HG02642 (cell line): ENCODE measurements at regions not wholly inside any gene's neighbourhood (a gene's known extent, or its start where the extent isn't known, plus 50 kb on each side); places are given as distances from the start of the nearest gene placed in this dataset.
"Not testable (repeated sequence)": the region's sequence is repeated elsewhere in the genome, so short reads cannot be mapped to it uniquely, and the experiment has no call there.

ENCODE experiments used
- ATAC-seq: cut with Tn5 transposase; IDR thresholded peaks from one replicate; pipeline ENCODE4 v1.9.1; 2021; ENCODE audit warnings: mild to moderate bottlenecking; ENCODE audit not compliant: unreplicated experiment, poor library complexity

GRCh38 chr16:65570261-65570660 is 448.4 kb upstream of the CDH11 start:
- no peak for ATAC-seq

DNA sequence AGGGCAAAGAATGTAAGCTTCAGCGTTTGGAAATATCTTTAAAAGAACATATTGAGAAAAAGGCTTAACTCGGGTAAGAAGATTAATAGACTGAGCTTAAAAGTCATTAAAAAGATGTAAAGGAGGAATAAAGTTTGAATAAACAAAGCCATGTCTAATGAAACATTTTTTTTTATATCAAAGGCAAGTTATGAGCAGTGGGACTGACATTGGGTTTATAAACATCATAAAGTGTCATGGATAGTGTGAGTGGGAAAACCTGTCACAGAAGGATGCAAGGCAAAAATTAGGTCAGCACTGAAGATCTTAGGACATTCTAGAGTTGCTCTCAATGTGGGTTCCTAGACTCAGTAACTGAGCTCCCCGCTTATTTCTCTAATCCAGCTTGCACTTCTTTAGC is 438.0 kb upstream of the CDH11 start:
- ATAC-seq: no peak

DNA sequence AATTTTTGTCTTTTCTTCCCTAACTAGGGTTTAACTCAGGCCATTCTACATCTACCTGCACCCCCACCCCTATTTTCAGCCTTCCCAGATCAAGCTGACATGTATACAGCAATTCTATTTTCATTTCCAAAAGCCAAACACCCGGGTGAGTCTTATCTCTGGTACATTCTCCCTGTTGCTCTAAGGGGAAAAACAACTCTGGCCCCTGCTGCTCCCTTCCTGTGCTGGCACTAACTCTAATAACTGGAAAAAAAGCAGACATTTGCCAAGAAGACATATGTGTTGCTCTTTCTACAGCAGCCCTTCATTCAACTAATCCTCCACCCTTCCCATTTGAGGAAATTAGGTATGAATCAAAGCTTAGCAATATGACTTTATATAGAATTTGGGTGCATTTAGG is 427.8 kb upstream of the CDH11 start:
- ATAC-seq: not testable (repeated sequence)

GRCh38 chr16:65548470-65548869 is 426.6 kb upstream of the CDH11 start:
- ATAC-seq: no peak

- no peak for ATAC-seq
Observed at GRCh38 chr16:65547772-65548446, 426.0 kb upstream of the CDH11 start.

- ATAC-seq: no peak
Observed at GRCh38 chr16:65546353-65546791, 424.5 kb upstream of the CDH11 start.

DNA sequence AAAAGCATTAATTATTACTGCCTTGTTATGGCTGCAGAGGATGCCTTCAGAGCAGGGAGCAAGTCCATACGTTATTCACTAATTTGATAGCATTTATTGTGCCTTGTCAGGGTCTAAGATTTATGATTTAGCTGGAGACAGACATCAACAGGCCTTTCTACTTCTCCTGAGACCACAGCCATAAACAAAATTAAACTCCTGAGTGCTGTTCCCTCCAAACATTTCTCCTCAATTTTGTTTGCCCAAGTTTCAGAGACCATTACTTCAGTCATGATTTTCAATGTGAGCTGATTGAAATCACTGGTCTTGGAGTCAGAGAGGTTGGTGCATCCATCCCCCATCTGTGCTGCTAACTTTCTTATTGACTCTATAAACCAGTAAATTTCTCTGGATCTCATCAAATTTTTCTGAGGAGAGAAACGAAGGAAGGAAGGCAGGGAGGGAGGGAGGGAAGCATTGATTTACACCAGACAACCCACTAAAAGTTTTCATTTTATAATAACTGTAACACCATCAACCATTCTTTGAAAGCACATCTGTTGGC is 423.6 kb upstream of the CDH11 start:
- no peak for ATAC-seq

- no peak for ATAC-seq
Observed at GRCh38 chr16:65543781-65544740, 422.2 kb upstream of the CDH11 start.

DNA sequence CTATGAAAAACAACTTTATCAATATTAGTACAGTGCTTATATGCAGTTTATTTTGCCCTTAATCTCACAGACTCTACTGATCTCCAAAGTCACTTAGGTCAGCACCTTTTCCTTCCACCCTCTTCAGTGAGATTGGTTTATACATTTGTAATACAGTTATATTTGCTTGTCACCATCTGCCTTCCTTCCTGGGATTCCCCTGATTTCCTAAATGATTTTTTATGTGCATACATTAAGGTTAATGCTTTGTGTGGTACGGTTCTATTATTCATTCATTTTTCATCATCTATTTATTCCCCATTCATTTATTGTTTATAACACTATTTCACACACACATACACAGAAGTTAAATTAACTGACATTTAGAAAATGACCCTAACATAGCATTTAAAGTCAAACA is 419.8 kb upstream of the CDH11 start:
- no peak for ATAC-seq

DNA sequence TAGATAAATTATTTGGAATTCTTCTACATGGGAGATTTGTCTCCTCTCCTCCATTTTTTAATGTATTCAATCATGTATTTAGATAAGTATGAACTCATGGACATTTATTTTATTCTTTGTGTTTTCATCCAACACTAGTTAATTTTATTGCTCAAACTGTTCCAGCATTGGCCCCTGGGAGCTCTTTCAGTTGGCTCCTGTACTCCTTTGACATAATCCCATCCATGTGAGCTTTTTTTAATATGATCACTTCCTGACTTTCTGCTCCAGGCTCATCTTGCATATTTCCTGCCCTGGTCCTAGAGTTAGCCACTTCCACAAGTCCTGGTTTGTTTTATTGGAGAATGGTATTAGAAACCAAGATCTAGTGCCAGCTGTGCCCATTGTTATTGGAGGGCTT is 419.0 kb upstream of the CDH11 start:
- ATAC-seq: no peak

GRCh38 chr16:65538976-65539375 is 417.1 kb upstream of the CDH11 start:
- no peak for ATAC-seq

- ATAC-seq: no peak
Observed at GRCh38 chr16:65537336-65537735, 415.5 kb upstream of the CDH11 start.

DNA sequence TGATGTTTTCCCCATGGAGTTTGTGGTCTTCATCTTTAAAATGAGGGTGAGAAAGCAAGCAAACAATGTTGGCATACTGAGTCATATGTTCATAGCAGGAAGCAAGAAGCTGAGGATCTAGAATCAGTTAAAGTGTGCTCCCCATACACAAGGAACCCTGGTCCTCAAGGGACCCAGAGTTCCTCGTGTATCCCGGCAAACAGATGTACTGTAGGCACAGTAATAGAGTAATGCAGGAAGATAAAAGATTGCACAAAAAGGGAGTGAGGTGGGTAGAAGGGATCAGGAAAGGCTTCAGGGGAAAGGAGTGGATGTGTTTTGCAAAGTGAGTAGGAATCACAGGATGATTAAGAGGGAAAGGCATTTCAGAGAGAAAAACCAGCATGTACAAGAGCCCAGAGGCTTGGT is 412.3 kb upstream of the CDH11 start:
- ATAC-seq: no peak

- ATAC-seq: no peak
Observed at GRCh38 chr16:65532846-65533245, 411.0 kb upstream of the CDH11 start.

DNA sequence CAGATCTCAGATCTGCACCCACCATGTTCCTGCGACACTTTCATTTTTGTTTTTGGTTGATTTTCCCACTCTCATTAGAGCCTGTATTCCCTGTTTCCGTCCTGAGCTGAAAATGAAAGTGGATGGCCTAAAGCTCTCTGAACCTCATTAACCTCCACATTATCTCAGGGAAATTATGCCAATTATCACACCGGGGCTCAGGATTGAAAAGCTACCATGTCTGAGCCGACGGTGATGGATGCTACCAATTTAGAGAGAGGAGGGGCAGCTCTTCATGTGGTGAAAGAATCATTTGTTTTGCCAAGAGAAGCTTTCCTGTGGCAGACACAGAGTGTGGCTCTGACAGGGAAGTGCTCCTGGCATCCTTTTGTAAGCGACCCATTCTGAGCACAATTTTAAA is 410.4 kb upstream of the CDH11 start:
- no peak for ATAC-seq

GRCh38 chr16:65531475-65531874 is 409.6 kb upstream of the CDH11 start:
- no peak for ATAC-seq

GRCh38 chr16:65525707-65526106 is 403.8 kb upstream of the CDH11 start:
- no peak for ATAC-seq

- no peak for ATAC-seq
Observed at GRCh38 chr16:65524997-65525396, 403.1 kb upstream of the CDH11 start.

DNA sequence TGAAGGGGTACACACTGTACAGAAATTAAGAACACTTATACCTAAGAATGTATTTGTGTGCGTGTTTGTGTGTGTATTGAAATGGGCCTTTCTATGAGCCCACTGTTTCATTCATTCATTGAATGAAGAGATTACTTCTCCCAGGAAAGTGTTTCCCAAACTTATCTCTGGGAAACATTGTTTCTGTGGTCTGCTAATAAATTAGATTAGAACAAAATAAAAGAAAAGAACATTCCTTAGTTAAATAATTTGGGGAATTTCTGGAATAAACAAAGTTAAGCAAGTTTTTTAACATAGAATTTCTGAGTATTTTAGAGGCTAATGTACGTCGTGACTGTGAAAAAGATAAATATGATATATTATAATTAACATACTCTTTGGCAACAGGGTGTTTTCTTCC is 402.4 kb upstream of the CDH11 start:
- no peak for ATAC-seq

DNA sequence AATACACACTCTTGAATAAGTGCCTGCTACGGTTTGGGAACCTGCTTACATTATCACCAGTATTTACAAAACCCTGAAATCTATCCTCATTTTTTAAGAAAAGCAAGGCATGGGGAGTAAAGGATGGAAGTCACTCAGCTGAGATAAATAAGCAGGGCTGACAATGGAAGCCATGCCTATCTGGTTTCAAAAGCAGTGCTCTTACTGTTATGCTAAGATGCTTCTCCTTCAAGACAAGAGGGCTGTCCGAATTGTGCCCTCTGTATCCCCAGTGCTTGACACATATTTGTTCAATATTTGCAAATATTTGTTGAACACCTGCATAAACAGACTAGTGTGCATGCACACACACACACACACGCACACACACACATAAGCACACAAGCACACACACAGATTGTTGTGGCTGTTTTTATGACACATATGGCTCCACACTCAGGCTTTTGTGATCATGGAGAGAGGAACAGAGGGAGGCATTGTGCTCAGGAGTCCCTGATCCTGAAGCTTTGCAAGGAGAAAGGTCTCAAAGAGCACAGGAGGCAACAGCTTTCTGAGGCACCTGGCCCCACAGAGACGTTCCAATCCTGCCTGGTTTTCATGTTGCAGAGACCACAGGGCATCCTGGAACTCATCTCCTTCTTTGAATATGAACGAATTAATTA is 401.6 kb upstream of the CDH11 start:
- no peak for ATAC-seq

GRCh38 chr16:65522412-65522811 is 400.5 kb upstream of the CDH11 start:
- ATAC-seq: no peak
